Mucosa of rectum (tissue), 2 donors: ENCODE measurements at regions not wholly inside any gene's neighbourhood (a gene's known extent, or its start where the extent isn't known, plus 50 kb on each side); places are given as distances from the start of the nearest gene placed in this dataset.

Source experiments
- H3K27ac ChIP-seq, 2 donors: one replicate each; pipeline ENCODE4 v1.7.0; 2013; ENCODE audit warnings: inconsistent platforms in 2 of 2, low read depth in 2 of 2, low read length in 2 of 2
- H3K27me3 ChIP-seq, 2 donors: one replicate each; pipeline ENCODE4 v1.7.0; 2013; ENCODE audit warnings: low read length in 2 of 2; ENCODE audit not compliant: control insufficient read depth in 2 of 2, insufficient read depth in 2 of 2
- H3K36me3 ChIP-seq, 2 donors: one replicate each; pipeline ENCODE4 v1.7.0; 2013; ENCODE audit warnings: low read length in 2 of 2; ENCODE audit not compliant: control insufficient read depth in 2 of 2, insufficient read depth in 2 of 2
- H3K4me1 ChIP-seq, 2 donors: one replicate each; pipeline ENCODE4 v1.7.0; 2013; ENCODE audit warnings: low read length in 2 of 2, mild to moderate bottlenecking in 1 of 2; ENCODE audit not compliant: control insufficient read depth in 2 of 2, insufficient read depth in 2 of 2
- H3K4me3 ChIP-seq, 2 donors: one replicate each; pipeline ENCODE4 v1.7.0; 2013; ENCODE audit warnings: low read length in 2 of 2
- H3K9ac ChIP-seq, 2 donors: one replicate each; pipeline ENCODE4 v1.7.0; 2013; ENCODE audit warnings: low read length in 2 of 2, low read depth in 1 of 2, mild to moderate bottlenecking in 1 of 2
- H3K9me3 ChIP-seq, 2 donors: one replicate each; pipeline ENCODE4 v1.7.0; 2013; ENCODE audit warnings: low read length in 2 of 2; ENCODE audit not compliant: control insufficient read depth in 2 of 2
- donor health status: healthy.
- donor health status: Normal muscosa, but diverticular disease.

DNA sequence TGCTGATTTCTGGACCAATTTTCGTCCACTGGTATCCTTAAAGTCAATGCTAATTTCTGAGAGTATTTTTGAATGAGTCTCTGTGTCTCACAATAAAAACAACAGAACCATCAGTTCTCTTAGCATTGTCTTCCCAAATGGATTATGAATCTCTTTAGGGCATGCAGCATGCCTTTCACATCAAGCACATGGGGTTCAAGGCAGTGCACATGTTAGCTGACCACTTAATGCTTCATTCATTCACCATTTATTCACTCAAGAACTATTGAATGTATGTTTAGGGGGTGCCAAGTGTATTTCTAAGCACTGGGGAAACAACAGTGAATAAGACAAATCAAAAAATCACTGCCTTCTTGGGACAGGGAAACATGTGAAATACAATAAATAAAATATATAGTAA, 126.7 kb upstream of the SLC44A3 start:
- H3K4me1 ChIP-seq: peaks cover 0 to 2% of the 10 kb centered on the region in 2 donors
- H3K9ac ChIP-seq: no peak overlapping the region
- H3K4me3 ChIP-seq: no peak overlapping the region
- no peaks in the 10 kb centered on the region for H3K9me3 ChIP-seq
- H3K27me3 ChIP-seq: no peaks in the 10 kb centered on the region
- H3K36me3 ChIP-seq: no peaks in the 10 kb centered on the region
- no peak overlapping the region for H3K27ac ChIP-seq

DNA sequence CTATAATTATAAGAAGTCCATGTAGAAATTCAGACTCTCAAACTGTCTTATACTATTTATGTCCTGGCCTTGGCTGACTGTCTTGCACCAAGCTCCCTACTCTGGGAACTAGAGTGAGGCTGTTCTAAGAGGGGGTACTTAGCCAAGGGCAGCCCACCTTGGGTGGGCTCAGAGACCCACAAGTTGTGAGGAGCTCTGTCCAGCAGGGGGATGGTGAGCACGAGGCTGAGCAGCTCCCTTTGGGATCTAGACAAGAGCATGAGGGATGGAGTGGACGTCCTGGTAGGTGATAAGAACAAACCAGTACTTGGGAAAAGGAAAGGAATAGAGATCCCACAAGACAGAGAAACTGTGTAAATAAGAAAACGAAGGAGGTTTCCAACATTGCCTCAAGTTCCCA, 127.1 kb upstream of the SLC44A3 start:
- Histone ChIP-seq H3K9me3 (no peaks in the 10 kb centered on the region), H3K4me1 (peaks cover 0 to 2% of the 10 kb centered on the region in 2 donors), H3K27ac (no peak overlapping the region), H3K27me3 (no peaks in the 10 kb centered on the region), H3K9ac (no peak overlapping the region), H3K4me3 (no peak overlapping the region), H3K36me3 (no peaks in the 10 kb centered on the region)

DNA sequence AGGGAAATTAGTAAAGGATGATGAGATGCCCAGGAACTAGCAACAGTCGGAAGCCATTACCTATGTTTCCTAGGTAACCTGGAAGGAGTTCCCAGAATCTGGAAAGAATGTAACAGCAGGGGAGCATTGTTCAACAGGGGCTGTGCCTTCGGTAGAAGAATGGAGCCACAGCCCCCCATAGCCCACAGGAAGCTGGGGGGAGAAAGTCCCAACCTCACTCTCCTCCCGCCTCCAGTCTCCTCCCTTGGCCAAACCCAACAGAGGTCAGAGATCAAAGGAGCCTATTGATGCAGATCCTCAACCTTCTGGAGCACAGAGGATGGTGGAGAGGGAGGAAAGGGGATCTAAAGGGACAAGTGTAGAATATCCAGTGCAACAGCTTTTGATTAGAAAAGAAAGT, 131.5 kb upstream of the SLC44A3 start:
- Histone ChIP-seq H3K4me3 (no peak overlapping the region), H3K27me3 (no peaks in the 10 kb centered on the region), H3K9me3 (no peaks in the 10 kb centered on the region), H3K27ac (no peak overlapping the region), H3K4me1 (peaks cover 0 to 2% of the 10 kb centered on the region in 2 donors), H3K36me3 (no peaks in the 10 kb centered on the region), H3K9ac (no peak overlapping the region)

DNA sequence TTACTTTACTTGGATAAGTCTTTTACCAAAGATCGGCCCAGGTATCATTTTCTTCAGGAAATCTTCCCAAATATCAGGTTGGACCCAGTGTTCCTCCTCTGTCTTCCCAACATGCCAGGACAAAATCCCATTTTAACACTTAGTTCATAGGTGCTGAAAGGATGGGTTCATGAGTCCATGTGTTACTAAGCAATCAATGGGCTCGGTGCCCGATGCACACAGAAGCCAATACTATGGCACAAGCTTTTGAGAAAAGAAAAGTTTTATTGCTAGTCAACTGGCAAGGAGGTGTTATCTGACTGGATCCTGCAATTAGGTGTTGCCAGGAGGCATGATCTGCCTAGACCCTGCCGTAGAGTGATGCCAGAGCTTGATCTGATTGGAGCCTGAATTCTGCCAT, 133.3 kb upstream of the SLC44A3 start:
- Histone ChIP-seq H3K36me3 (no peaks in the 10 kb centered on the region), H3K9ac (no peak overlapping the region), H3K27me3 (no peaks in the 10 kb centered on the region), H3K9me3 (no peaks in the 10 kb centered on the region), H3K27ac (no peak overlapping the region), H3K4me3 (no peak overlapping the region), H3K4me1 (peaks cover 0 to 2% of the 10 kb centered on the region in 2 donors)

DNA sequence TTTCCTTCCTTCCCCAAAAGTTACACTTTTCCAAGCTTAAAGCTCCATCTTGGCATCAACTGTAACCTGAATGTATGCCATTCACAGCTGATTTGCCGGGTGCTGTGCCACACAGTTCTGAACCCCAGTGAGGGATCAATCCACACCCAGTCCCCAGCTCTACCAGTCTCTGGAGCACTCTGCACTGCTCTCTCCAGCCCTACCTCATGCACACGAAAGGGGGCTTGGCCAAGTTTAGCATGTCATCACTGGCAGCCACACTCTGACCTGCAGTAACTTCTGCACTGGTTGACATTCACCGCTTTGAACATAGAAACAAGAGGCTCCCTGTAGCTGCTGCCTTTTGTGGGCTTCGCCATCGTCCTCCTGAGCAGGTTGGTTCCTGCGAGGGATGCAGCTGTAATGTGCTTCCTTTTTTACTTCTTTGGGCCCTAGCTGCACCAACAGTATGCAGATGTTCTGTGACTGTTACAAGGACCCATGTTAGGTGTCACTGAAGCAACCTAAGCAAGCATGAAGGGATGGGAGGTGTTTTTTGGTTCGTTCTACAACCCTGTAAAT, 135.4 kb upstream of the SLC44A3 start:
- H3K9ac ChIP-seq: no peak overlapping the region
- no peaks in the 10 kb centered on the region for H3K36me3 ChIP-seq
- peaks cover 0 to 2% of the 10 kb centered on the region in 2 donors for H3K4me1 ChIP-seq
- no peaks in the 10 kb centered on the region for H3K27me3 ChIP-seq
- H3K27ac ChIP-seq: no peak overlapping the region
- no peak overlapping the region for H3K4me3 ChIP-seq
- H3K9me3 ChIP-seq: no peaks in the 10 kb centered on the region

DNA sequence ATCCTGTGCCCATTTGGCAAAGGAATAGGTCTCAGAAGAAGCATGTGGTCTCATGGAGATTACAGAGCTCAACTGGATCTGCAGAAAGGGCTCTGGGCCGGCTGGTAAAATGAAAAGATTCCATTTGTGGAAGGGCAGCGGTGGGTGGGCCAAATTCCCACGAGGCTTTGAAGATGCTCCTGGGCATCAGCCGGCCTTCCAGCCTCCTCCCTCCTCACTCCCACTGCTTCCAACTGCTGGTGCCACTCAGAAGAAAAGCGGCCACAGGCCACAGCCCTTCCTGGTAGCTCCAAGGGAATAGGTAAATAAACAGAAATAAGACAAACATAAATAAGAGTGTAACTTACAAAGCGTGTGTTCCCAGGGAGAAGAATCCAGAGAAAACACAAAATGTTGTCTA, 136.3 kb upstream of the SLC44A3 start:
- no peak overlapping the region for H3K9ac ChIP-seq
- no peaks in the 10 kb centered on the region for H3K9me3 ChIP-seq
- H3K27ac ChIP-seq: no peak overlapping the region
- H3K4me1 ChIP-seq: no peaks in the 10 kb centered on the region
- H3K36me3 ChIP-seq: no peaks in the 10 kb centered on the region
- H3K4me3 ChIP-seq: no peak overlapping the region
- no peaks in the 10 kb centered on the region for H3K27me3 ChIP-seq

DNA sequence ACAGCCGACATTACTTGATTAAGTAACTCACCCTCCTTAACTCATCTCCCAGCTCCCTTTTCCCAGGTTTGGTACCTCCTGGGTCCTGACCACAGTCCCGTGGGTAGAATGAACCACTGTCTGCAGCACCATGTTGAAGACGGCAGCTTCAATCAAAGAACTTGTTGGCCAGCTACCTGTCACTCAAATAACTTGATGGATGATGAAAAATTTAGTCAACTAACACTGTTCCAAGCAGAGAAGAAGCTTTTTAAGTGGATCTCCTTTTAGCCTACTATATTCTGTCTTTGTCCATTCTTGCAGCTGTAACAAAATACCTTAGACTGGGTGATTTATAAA, 138.4 kb upstream of the F3 start:
- Histone ChIP-seq H3K27ac (no peak overlapping the region), H3K36me3 (no peaks in the 10 kb centered on the region), H3K9me3 (no peaks in the 10 kb centered on the region), H3K27me3 (no peaks in the 10 kb centered on the region), H3K4me3 (no peak overlapping the region), H3K9ac (no peak overlapping the region), H3K4me1 (peaks cover 2 to 11% of the 10 kb centered on the region in 2 donors)

DNA sequence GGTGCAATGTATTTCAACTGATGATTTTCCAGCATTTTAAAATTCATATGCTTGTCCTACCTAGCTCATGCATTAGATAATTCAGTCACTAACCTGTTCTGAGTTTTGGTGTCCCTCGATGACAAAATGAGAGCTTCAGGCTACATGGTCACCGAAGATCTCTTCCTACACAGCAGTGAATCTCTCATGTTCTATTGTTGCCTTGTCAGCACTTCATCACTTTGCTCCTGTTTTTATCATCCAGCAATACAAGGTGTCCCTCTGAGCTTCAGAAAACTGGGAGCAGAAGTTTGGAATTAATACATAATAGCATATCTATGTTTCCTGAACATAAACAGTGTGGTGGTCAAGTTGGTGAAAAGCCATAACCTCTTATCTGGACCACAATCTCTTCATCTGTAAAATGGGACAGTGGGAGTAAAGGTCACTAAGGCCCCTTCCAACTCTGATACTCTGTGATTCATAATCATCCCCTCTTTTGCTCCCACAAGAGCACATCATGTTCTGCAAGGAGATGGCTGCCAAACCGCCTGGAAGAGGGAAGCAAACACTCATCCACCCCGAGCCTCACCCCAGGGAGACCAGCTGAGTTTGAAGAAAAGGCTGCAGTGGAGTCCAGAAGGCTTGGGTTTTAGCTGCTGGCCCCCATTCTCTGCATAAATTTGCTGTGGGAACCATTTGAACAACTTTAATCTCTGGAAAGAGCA, 137.9 kb upstream of the F3 start:
- no peak overlapping the region for H3K9ac ChIP-seq
- H3K36me3 ChIP-seq: no peaks in the 10 kb centered on the region
- peak overlapping the region in 1 of 2 donors; percentile 21 for H3K27ac ChIP-seq
- peaks cover 2 to 11% of the 10 kb centered on the region in 2 donors for H3K4me1 ChIP-seq
- no peaks in the 10 kb centered on the region for H3K27me3 ChIP-seq
- H3K4me3 ChIP-seq: no peak overlapping the region
- H3K9me3 ChIP-seq: no peaks in the 10 kb centered on the region

DNA sequence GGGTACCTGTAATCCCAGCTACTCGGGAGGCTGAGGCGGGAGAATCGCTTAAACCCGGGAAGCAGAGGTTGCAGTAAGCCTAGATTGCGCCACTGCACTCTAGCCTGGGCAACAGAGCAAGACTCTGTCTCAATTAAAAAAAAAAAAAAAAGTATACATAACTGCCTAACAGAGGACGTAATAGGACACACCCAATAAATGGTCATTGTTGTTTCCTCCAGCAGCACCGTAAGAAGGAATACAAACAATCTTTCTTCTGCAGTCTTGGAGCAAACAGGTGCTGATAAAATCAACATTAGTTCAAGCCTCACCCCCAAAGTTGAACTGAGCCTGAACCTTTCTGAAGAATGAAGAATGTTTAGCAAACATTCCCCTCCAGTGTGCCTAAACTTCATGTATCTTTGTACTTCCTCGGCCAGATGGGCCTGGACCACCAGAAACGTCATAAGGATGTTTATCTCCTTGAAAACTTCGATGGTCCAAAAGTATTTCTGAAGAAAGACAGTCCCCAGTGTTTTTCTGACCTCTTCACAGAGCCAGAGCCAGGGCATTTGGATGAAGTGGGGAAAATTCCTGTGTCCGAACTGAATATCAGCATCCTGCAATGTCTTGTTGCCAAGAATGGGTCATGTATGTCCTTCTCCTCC, 136.8 kb upstream of the F3 start:
- H3K27me3 ChIP-seq: no peaks in the 10 kb centered on the region
- H3K4me1 ChIP-seq: peaks cover 2 to 11% of the 10 kb centered on the region in 2 donors
- H3K4me3 ChIP-seq: no peak overlapping the region
- no peaks in the 10 kb centered on the region for H3K9me3 ChIP-seq
- peak overlapping the region in 1 of 2 donors; percentile 21 for H3K27ac ChIP-seq
- no peaks in the 10 kb centered on the region for H3K36me3 ChIP-seq
- no peak overlapping the region for H3K9ac ChIP-seq

DNA sequence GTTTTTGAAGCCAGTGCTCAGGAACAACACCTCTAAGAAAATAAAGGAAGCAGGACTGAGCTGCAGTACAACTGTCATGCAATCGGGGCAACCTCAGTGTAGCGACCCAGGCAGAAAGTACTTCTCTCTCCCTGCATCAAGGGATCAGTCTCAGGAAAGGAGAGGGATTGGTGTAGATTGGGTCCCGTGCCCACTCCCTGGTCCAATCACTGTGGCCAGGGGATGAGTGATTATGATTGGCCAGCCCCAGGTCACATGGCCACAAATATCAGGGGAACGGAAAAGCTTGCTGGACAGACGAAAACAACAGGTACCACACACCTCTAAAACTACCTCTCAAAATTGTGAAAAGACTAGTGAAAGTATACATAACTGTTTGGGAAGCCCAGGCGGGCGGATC, 136.2 kb upstream of the F3 start:
- H3K27me3 ChIP-seq: no peaks in the 10 kb centered on the region
- H3K9me3 ChIP-seq: no peaks in the 10 kb centered on the region
- no peaks in the 10 kb centered on the region for H3K36me3 ChIP-seq
- H3K4me1 ChIP-seq: peaks cover 2 to 11% of the 10 kb centered on the region in 2 donors
- no peak overlapping the region for H3K4me3 ChIP-seq
- H3K9ac ChIP-seq: no peak overlapping the region
- H3K27ac ChIP-seq: no peak overlapping the region
